SU-DHL-6 (cell line): ENCODE measurements at regions not wholly inside any gene's neighbourhood (a gene's known extent, or its start where the extent isn't known, plus 50 kb on each side); places are given as distances from the start of the nearest gene placed in this dataset.
"Not testable (repeated sequence)": the region's sequence is repeated elsewhere in the genome, so short reads cannot be mapped to it uniquely, and the experiment has no call there.

ENCODE experiments used
- H2AFZ ChIP-seq: fragments of 200-600 bp; sonication (generic); 2 replicates; pipeline ENCODE4 v1.6.1; 2014; ENCODE audit warnings: low read depth, mild to moderate bottlenecking, moderate library complexity, mixed read lengths, antibody characterized with exemption, low read length; ENCODE audit not compliant: severe bottlenecking
- H3F3A ChIP-seq: fragments of 200-600 bp; shearing (Covaris generic); 2 replicates; pipeline ENCODE4 v1.6.0; 2016; ENCODE audit warnings: antibody characterized with exemption, mild to moderate bottlenecking; ENCODE audit not compliant: insufficient read depth
- H3K27ac ChIP-seq: fragments of 200-600 bp; sonication (generic); 2 replicates; pipeline ENCODE4 v1.5.1; 2016; ENCODE audit warnings: low read depth, mild to moderate bottlenecking, low read length, moderate library complexity, mixed read lengths
- H3K27me3 ChIP-seq: fragments of 200-600 bp; sonication (generic), shearing (Covaris generic); 2 replicates; pipeline ENCODE4 v1.6.0; 2014; ENCODE audit warnings: mild to moderate bottlenecking, low read length
- H3K36me3 ChIP-seq: fragments of 200-600 bp; sonication (generic); 2 replicates; pipeline ENCODE4 v1.6.1; 2014; ENCODE audit warnings: mild to moderate bottlenecking, low read length, mixed read lengths
- H3K4me2 ChIP-seq: fragments of 300-600, 200-600 bp; shearing (Covaris generic), sonication (generic); 2 replicates; pipeline ENCODE4 v1.6.0; 2014; ENCODE audit warnings: low read length, low read depth, mild to moderate bottlenecking; ENCODE audit not compliant: poor library complexity, severe bottlenecking
- H3K4me3 ChIP-seq: fragments of 200-600 bp; sonication (generic); 2 replicates; pipeline ENCODE4 v1.5.1; 2014; ENCODE audit warnings: antibody characterized with exemption, low read length, mild to moderate bottlenecking, mixed read lengths; ENCODE audit not compliant: insufficient read depth, poor library complexity, severe bottlenecking
- H3K79me2 ChIP-seq: fragments of 200-600 bp; sonication (generic); 2 replicates; pipeline ENCODE4 v1.6.1; 2014; ENCODE audit warnings: mild to moderate bottlenecking, low read length, moderate library complexity; ENCODE audit not compliant: insufficient read depth
- H3K9ac ChIP-seq: fragments of 200-600 bp; sonication (generic); 2 replicates; pipeline ENCODE4 v1.7.0; 2014; ENCODE audit warnings: mild to moderate bottlenecking, low read length
- H3K9me2 ChIP-seq: fragments of 200-600 bp; sonication (generic); replicated peaks from 2 replicates; pipeline ENCODE4 v1.6.1; 2014; ENCODE audit warnings: low read length; ENCODE audit not compliant: insufficient read depth
- H3K9me3 ChIP-seq: fragments of 200-600 bp; sonication (generic); 2 replicates; pipeline ENCODE4 v1.6.1; 2014; ENCODE audit warnings: low read length, mixed read lengths; ENCODE audit not compliant: insufficient read depth
- H4K20me1 ChIP-seq: fragments of 200-600 bp; sonication (generic); 2 replicates; pipeline ENCODE4 v1.6.1; 2014; ENCODE audit warnings: low read depth, mild to moderate bottlenecking, antibody characterized with exemption, low read length, moderate library complexity, mixed read lengths
- EZH2phosphoT487 ChIP-seq: fragments of 200-600 bp; sonication (generic), shearing (Covaris generic); conservative IDR thresholded peaks from 2 replicates; pipeline ENCODE4 v1.6.1; 2018; ENCODE audit warnings: mild to moderate bottlenecking, antibody characterized with exemption, low read length, moderate library complexity, mixed read lengths
- TF ChIP-seq, protein P1 (sequence below): fragments of 200-600 bp; sonication (generic); IDR thresholded peaks from one replicate; pipeline ENCODE4 v1.5.1; 2017; ENCODE audit warnings: antibody characterized with exemption, mild to moderate bottlenecking, low read length, moderate library complexity; ENCODE audit not compliant: insufficient read depth, poor library complexity, severe bottlenecking

DNA sequence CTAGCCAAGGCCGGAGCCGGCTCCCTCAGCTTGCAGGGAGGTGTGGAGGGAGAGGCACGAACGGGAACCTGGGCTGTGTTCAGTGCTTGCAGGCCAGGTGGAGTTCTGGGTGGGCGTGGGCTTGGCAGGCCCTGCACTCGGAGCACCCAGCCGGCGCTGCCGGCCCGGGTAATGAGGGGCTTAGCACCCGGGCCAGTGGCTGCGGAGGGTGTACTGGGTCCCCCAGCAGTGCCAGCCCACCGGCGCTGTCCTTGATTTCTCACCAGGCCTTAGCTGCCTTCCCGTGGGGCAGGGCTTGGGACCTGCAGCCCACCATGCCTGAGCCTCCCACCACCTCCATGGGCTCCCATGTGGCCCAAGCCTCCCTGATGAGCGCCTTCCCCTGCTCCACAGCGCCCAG, 430.5 kb upstream of the API5 start:
- H4K20me1 ChIP-seq, H3K4me3 ChIP-seq, H3K4me2 ChIP-seq, H2AFZ ChIP-seq, H3K36me3 ChIP-seq, H3K9me2 ChIP-seq, H3F3A ChIP-seq, H3K9me3 ChIP-seq, H3K79me2 ChIP-seq, H3K27ac ChIP-seq, H3K27me3 ChIP-seq, H3K9ac ChIP-seq: not testable (repeated sequence)

DNA sequence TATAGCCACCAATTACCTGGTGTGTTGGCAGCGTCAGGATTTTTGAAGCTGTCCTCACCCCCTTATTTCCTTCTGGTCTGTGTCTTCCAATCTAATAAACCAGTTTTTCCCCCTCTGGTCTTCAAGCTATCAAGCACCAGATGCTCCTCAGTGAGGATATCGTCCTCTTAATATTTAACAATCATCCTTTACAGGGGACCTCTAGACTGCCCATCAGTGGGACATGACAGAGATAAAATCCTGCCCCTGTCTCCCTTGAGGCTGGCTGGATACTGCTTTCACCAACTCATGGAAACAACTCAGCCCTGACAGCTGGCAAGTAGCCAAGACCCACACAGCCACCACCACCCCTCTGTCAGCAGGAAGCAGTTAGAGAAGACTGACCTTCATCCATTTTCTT, 421.0 kb upstream of the API5 start:
- H3K4me3 ChIP-seq, result no peak overlapping the region

DNA sequence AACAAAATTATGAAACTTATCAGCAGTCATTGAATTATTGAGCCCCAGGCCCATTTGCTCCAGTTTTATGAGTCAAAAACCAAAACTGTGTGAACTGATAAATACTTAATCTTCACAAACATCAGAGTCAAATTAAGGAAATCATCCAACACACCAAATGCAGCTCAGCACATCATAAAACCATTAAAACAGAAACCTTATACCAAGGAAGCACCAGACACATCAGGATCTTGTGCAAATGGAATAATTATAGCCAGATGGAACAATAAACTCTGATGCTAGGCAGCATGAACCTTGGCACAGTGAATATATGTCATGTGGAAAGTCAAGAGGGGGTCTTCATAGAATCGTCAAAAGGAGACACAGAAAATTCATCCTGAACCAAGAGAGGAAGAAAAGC, 410.7 kb upstream of the API5 start:
- no peak overlapping the region for H3K4me2 ChIP-seq
- no peak overlapping the region for H3K9ac ChIP-seq
- no peak overlapping the region for H3K27ac ChIP-seq
- H3K4me3 ChIP-seq, result no peak overlapping the region
- no peaks in the 10 kb centered on the region for H3K27me3 ChIP-seq
- H3K79me2 ChIP-seq, result no peaks in the 10 kb centered on the region
- no peaks in the 10 kb centered on the region for H3K36me3 ChIP-seq
- no peaks in the 10 kb centered on the region for H3K9me2 ChIP-seq
- no peaks in the 10 kb centered on the region for H3K9me3 ChIP-seq
- TF ChIP-seq EZH2phosphoT487, result no peak
- TF ChIP-seq, protein P1, sequence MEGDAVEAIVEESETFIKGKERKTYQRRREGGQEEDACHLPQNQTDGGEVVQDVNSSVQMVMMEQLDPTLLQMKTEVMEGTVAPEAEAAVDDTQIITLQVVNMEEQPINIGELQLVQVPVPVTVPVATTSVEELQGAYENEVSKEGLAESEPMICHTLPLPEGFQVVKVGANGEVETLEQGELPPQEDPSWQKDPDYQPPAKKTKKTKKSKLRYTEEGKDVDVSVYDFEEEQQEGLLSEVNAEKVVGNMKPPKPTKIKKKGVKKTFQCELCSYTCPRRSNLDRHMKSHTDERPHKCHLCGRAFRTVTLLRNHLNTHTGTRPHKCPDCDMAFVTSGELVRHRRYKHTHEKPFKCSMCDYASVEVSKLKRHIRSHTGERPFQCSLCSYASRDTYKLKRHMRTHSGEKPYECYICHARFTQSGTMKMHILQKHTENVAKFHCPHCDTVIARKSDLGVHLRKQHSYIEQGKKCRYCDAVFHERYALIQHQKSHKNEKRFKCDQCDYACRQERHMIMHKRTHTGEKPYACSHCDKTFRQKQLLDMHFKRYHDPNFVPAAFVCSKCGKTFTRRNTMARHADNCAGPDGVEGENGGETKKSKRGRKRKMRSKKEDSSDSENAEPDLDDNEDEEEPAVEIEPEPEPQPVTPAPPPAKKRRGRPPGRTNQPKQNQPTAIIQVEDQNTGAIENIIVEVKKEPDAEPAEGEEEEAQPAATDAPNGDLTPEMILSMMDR, result no peak
- no peaks in the 10 kb centered on the region for H3F3A ChIP-seq
- H2AFZ ChIP-seq, result no peak overlapping the region
- H4K20me1 ChIP-seq, result no peaks in the 10 kb centered on the region

More for the DNA sequence above, 421.0 kb upstream of the API5 start:
- Histone ChIP-seq H2AFZ (no peak overlapping the region), H3K27me3 (no peaks in the 10 kb centered on the region), H3F3A (no peaks in the 10 kb centered on the region), H3K4me2 (no peak overlapping the region), H3K36me3 (no peaks in the 10 kb centered on the region), H3K79me2 (no peaks in the 10 kb centered on the region), H4K20me1 (no peaks in the 10 kb centered on the region), H3K9me3 (no peaks in the 10 kb centered on the region), H3K9ac (no peak overlapping the region), H3K27ac (no peak overlapping the region), H3K9me2 (no peaks in the 10 kb centered on the region)
- TF ChIP-seq, protein P1, result no peak
- no peak for TF ChIP-seq EZH2phosphoT487

DNA sequence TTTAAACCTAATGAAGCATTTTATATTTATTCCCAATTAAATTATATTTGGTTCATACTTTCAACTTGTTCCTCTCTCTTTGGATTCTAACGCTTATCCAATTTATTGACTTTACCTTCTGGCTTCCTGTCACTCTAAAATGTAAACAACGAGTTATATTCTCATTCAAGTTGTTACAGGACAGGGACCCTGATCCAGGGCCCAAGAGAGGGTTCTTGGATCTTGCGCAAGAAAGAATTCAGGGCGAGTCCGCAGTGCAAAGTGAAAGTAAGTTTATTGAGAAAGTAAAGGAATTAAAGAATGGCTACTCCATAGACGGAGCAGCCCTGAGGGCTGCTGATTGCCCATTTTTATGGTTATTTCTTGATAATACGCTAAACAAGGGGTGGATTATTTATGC, 405.6 kb upstream of the API5 start:
- H3F3A ChIP-seq, result no peaks in the 10 kb centered on the region
- no peaks in the 10 kb centered on the region for H4K20me1 ChIP-seq
- no peak overlapping the region for H3K9ac ChIP-seq
- no peak overlapping the region for H3K4me2 ChIP-seq
- H3K4me3 ChIP-seq, result no peak overlapping the region
- no peaks in the 10 kb centered on the region for H3K9me2 ChIP-seq
- H3K27ac ChIP-seq, result no peak overlapping the region
- no peaks in the 10 kb centered on the region for H3K9me3 ChIP-seq
- TF ChIP-seq, protein P1, result no peak
- no peak for TF ChIP-seq EZH2phosphoT487
- H3K79me2 ChIP-seq, result no peaks in the 10 kb centered on the region
- H3K27me3 ChIP-seq, result no peaks in the 10 kb centered on the region
- H2AFZ ChIP-seq, result no peak overlapping the region
- no peaks in the 10 kb centered on the region for H3K36me3 ChIP-seq
